H9 (cell line): ENCODE measurements at regions not wholly inside any gene's neighbourhood (a gene's known extent, or its start where the extent isn't known, plus 50 kb on each side); places are given as distances from the start of the nearest gene placed in this dataset.

ENCODE experiments used
- DNase-seq: peaks from one replicate; pipeline ENCODE4 v3.0.0-alpha.2; 2017
- H2AFZ ChIP-seq: one replicate; pipeline ENCODE4 v1.6.1; 2013; ENCODE audit warnings: mild to moderate bottlenecking, low read length, control low read depth, moderate library complexity
- H2AK5ac ChIP-seq: 2 replicates; pipeline ENCODE4 v1.6.1; 2013; ENCODE audit warnings: low read length, control low read depth, mixed read lengths; ENCODE audit not compliant: insufficient read length
- H2BK120ac ChIP-seq: one replicate; pipeline ENCODE4 v1.6.1; 2013; ENCODE audit warnings: low read depth, mild to moderate bottlenecking, low read length, control low read depth, inconsistent platforms; ENCODE audit not compliant: poor library complexity, severe bottlenecking
- H2BK12ac ChIP-seq: 2 replicates; pipeline ENCODE4 v1.6.1; 2013; ENCODE audit warnings: low read length, control low read depth, mixed read lengths, low read depth; ENCODE audit not compliant: insufficient read length
- H2BK15ac ChIP-seq: 2 replicates; pipeline ENCODE4 v1.6.1; 2013; ENCODE audit warnings: low read depth, low read length, control low read depth
- H2BK20ac ChIP-seq: one replicate; pipeline ENCODE4 v1.6.1; 2013; ENCODE audit warnings: low read depth, mild to moderate bottlenecking, low read length, control low read depth, inconsistent platforms; ENCODE audit not compliant: poor library complexity, severe bottlenecking
- H2BK5ac ChIP-seq: 2 replicates; pipeline ENCODE4 v1.6.1; 2013; ENCODE audit warnings: low read length, control low read depth, mixed read lengths; ENCODE audit not compliant: insufficient read length
- H3K14ac ChIP-seq: 2 replicates; pipeline ENCODE4 v1.6.1; 2013; ENCODE audit warnings: low read length, control low read depth; ENCODE audit not compliant: insufficient read depth
- H3K18ac ChIP-seq: 2 replicates; pipeline ENCODE4 v1.6.1; 2013; ENCODE audit warnings: low read depth, mild to moderate bottlenecking, mixed read lengths, low read length, control low read depth; ENCODE audit not compliant: insufficient read length
- H3K23ac ChIP-seq: 2 replicates; pipeline ENCODE4 v1.6.1; 2013; ENCODE audit warnings: low read length, control low read depth, mixed read lengths, low read depth; ENCODE audit not compliant: insufficient read length
- H3K23me2 ChIP-seq: 2 replicates; pipeline ENCODE4 v1.6.1; 2013; ENCODE audit warnings: low read depth, mild to moderate bottlenecking, mixed read lengths, low read length, control low read depth; ENCODE audit not compliant: insufficient read length, poor library complexity, severe bottlenecking
- H3K27ac ChIP-seq: 2 replicates; pipeline ENCODE4 v1.5.1; 2013; ENCODE audit warnings: low read length, control low read depth, mixed read lengths, low read depth; ENCODE audit not compliant: insufficient read length
- H3K27me3 ChIP-seq: 2 replicates; pipeline ENCODE4 v1.6.1; 2013; ENCODE audit warnings: low read length, control low read depth, inconsistent platforms; ENCODE audit not compliant: insufficient read depth
- H3K4ac ChIP-seq: 2 replicates; pipeline ENCODE4 v1.6.1; 2013; ENCODE audit warnings: low read depth, mild to moderate bottlenecking, control low read depth, inconsistent platforms, low read length, moderate library complexity
- H3K4me1 ChIP-seq: 2 replicates; pipeline ENCODE4 v1.6.1; 2013; ENCODE audit warnings: low read length, control low read depth, inconsistent platforms; ENCODE audit not compliant: insufficient read depth
- H3K4me2 ChIP-seq: 2 replicates; pipeline ENCODE4 v1.6.1; 2013; ENCODE audit warnings: low read length, control low read depth, mixed read lengths; ENCODE audit not compliant: insufficient read length, insufficient read depth
- H3K56ac ChIP-seq: 2 replicates; pipeline ENCODE4 v1.6.1; 2013; ENCODE audit warnings: low read depth, mild to moderate bottlenecking, mixed read lengths, low read length, control low read depth; ENCODE audit not compliant: insufficient read length
- H3K79me1 ChIP-seq: 2 replicates; pipeline ENCODE4 v1.6.1; 2013; ENCODE audit warnings: low read depth, mild to moderate bottlenecking, moderate library complexity, low read length, control low read depth, inconsistent platforms; ENCODE audit not compliant: insufficient read depth, poor library complexity, severe bottlenecking
- H3K79me2 ChIP-seq: 2 replicates; pipeline ENCODE4 v1.6.1; 2013; ENCODE audit warnings: low read length, control low read depth, inconsistent platforms; ENCODE audit not compliant: insufficient read depth
- H3K9ac ChIP-seq: 2 replicates; pipeline ENCODE4 v1.6.1; 2013; ENCODE audit warnings: low read length, control low read depth, mixed read lengths; ENCODE audit not compliant: insufficient read length; ENCODE audit errors: extremely low read depth
- H3K9me3 ChIP-seq: one replicate; pipeline ENCODE4 v1.6.1; 2013; ENCODE audit warnings: low read depth, low read length, inconsistent platforms; ENCODE audit not compliant: control insufficient read depth
- H3T11ph ChIP-seq: one replicate; pipeline ENCODE4 v1.6.1; 2013; ENCODE audit warnings: mild to moderate bottlenecking, low read length, control low read depth, inconsistent platforms
- H4K20me1 ChIP-seq: one replicate; pipeline ENCODE4 v1.6.1; 2013; ENCODE audit not compliant: control insufficient read depth, insufficient read length, insufficient read depth
- H4K5ac ChIP-seq: 2 replicates; pipeline ENCODE4 v1.6.1; 2013; ENCODE audit warnings: low read depth, mild to moderate bottlenecking, mixed read lengths, low read length, control low read depth; ENCODE audit not compliant: insufficient read length
- H4K8ac ChIP-seq: replicated peaks from 2 replicates; pipeline ENCODE4 v1.6.1; 2013; ENCODE audit warnings: low read length, control low read depth, mixed read lengths, low read depth; ENCODE audit not compliant: insufficient read length
- H4K91ac ChIP-seq: 2 replicates; pipeline ENCODE4 v1.6.1; 2013; ENCODE audit warnings: low read depth, mild to moderate bottlenecking, moderate library complexity, mixed read lengths, low read length, control low read depth; ENCODE audit not compliant: insufficient read length
- H3K27ac Mint-ChIP-seq, 3 experiments: 2 replicates in 2 of 3; 3 replicates in 1 of 3; pipeline ENCODE4 v1.8.0; 2020 to 2021; ENCODE audit warnings: mixed read lengths in 3 of 3, mild to moderate bottlenecking in 1 of 3, moderate library complexity in 1 of 3
- H3K27me3 Mint-ChIP-seq: 2 replicates; pipeline ENCODE4 v1.8.0; 2021; ENCODE audit warnings: low read depth, mild to moderate bottlenecking, moderate library complexity, mixed read lengths
- H3K36me3 Mint-ChIP-seq, 3 experiments: 2 replicates in 2 of 3; 3 replicates in 1 of 3; pipeline ENCODE4 v1.8.0; 2020 to 2021; ENCODE audit warnings: low read depth in 3 of 3, mixed read lengths in 3 of 3; ENCODE audit not compliant: insufficient read depth in 1 of 3
- H3K4me1 Mint-ChIP-seq, 2 experiments: 2 replicates each; pipeline ENCODE4 v1.8.0; 2020; ENCODE audit warnings: mixed read lengths in 2 of 2
- H3K4me3 Mint-ChIP-seq, 2 experiments: 2 replicates in 1 of 2; 3 replicates in 1 of 2; pipeline ENCODE4 v1.8.0; 2020 to 2021; ENCODE audit warnings: mild to moderate bottlenecking in 2 of 2, mixed read lengths in 2 of 2, moderate library complexity in 1 of 2
- H3K9me3 Mint-ChIP-seq, 2 experiments: 2 replicates in 1 of 2; 3 replicates in 1 of 2; pipeline ENCODE4 v1.8.0; 2020; ENCODE audit warnings: mild to moderate bottlenecking in 2 of 2, mixed read lengths in 2 of 2, moderate library complexity in 1 of 2
- CTCF ChIP-seq: fragments of 200-600 bp; sonication (generic); conservative IDR thresholded peaks from 3 replicates; pipeline ENCODE4 v1.8.0; 2021; ENCODE audit warnings: antibody characterized with exemption, mild to moderate bottlenecking
- WGBS: extraction: QIAGEN DNeasy Blood & Tissue Kit; methylation state at CpG from one replicate; pipeline ENCODE4 v1.1.7; 2013; ENCODE audit warnings: missing lambda C conversion rate, low lambda C conversion rate, mixed read lengths; ENCODE audit not compliant: insufficient read length; ENCODE audit errors: extremely low coverage; 5-methylcytosine and 5-hydroxymethylcytosine counted together

GRCh38 chr4:126532527-126532926, 1100.2 kb upstream of the INTU start:
- no peak overlapping the region for H2BK20ac ChIP-seq
- H2BK120ac ChIP-seq, result no peak overlapping the region
- no peak overlapping the region for H3K18ac ChIP-seq
- no peak overlapping the region for H2AFZ ChIP-seq
- no peaks in the 10 kb centered on the region for H3K4me1 ChIP-seq
- H3K27me3 Mint-ChIP-seq, result no peaks in the 10 kb centered on the region
- no peak overlapping the region for H3K9ac ChIP-seq
- no peak overlapping the region for H3K23ac ChIP-seq
- no peaks in the 10 kb centered on the region for H3K27me3 ChIP-seq
- TF ChIP-seq CTCF, result no peak
- H3K23me2 ChIP-seq, result no peaks in the 10 kb centered on the region
- H3K4ac ChIP-seq, result no peak overlapping the region
- H3K27ac ChIP-seq, result no peak overlapping the region
- H3K56ac ChIP-seq, result no peak overlapping the region
- no peak overlapping the region for H3K27ac Mint-ChIP-seq
- H2BK15ac ChIP-seq, result no peak overlapping the region
- H2AK5ac ChIP-seq, result no peak overlapping the region
- H4K20me1 ChIP-seq, result no peaks in the 10 kb centered on the region
- no peak overlapping the region for H3K14ac ChIP-seq
- H3K4me2 ChIP-seq, result no peak overlapping the region
- H4K8ac ChIP-seq, result no peak overlapping the region
- no peaks in the 10 kb centered on the region for H3K79me2 ChIP-seq
- WGBS, result no CpG with 5 or more reads among the region's 1 CpG
- H2BK12ac ChIP-seq, result no peak overlapping the region
- no peak overlapping the region for H3K4me3 Mint-ChIP-seq
- no peak for DNase-seq
- H3T11ph ChIP-seq, result no peak overlapping the region
- H3K79me1 ChIP-seq, result no peaks in the 10 kb centered on the region
- H3K4me1 Mint-ChIP-seq, result peaks cover 4 to 6% of the 10 kb centered on the region in 2 experiments; a peak in 2 of 4 replicates
- H3K9me3 Mint-ChIP-seq, result peaks cover 0 to 2% of the 10 kb centered on the region in 2 experiments; a peak in 1 of 5 replicates
- no peak overlapping the region for H4K91ac ChIP-seq
- H4K5ac ChIP-seq, result no peak overlapping the region
- H3K36me3 Mint-ChIP-seq, result no peaks in the 10 kb centered on the region; a peak in 1 of 7 replicates
- H3K9me3 ChIP-seq, result no peaks in the 10 kb centered on the region
- H2BK5ac ChIP-seq, result no peak overlapping the region
